Prostate gland (tissue), 2 donors: ENCODE measurements at regions not wholly inside any gene's neighbourhood (a gene's known extent, or its start where the extent isn't known, plus 50 kb on each side); places are given as distances from the start of the nearest gene placed in this dataset.
"Not testable (repeated sequence)": the region's sequence is repeated elsewhere in the genome, so short reads cannot be mapped to it uniquely, and the experiment has no call there.

ENCODE experiments used
- CTCF ChIP-seq, 4 experiments: fragments of 200-600 bp in 2 of 4; fragments of 450-650 bp in 2 of 4; sonication (generic) in 2 of 4; IDR thresholded peaks; 1 replicate in 3 of 4; 2 replicates in 1 of 4; pipeline ENCODE4 v1.5.1; 2016 to 2019; ENCODE audit warnings: antibody characterized with exemption in 4 of 4, mild to moderate bottlenecking in 2 of 4, moderate library complexity in 2 of 4
- POLR2A ChIP-seq: fragments of 450-650 bp; IDR thresholded peaks from one replicate; pipeline ENCODE4 v1.6.1; 2016; ENCODE audit warnings: antibody characterized with exemption, mild to moderate bottlenecking
- POLR2AphosphoS5 ChIP-seq: sonication (generic); formaldehyde crosslinking; IDR thresholded peaks from one replicate; pipeline ENCODE4 v1.6.1; 2017; ENCODE audit warnings: antibody characterized with exemption

DNA sequence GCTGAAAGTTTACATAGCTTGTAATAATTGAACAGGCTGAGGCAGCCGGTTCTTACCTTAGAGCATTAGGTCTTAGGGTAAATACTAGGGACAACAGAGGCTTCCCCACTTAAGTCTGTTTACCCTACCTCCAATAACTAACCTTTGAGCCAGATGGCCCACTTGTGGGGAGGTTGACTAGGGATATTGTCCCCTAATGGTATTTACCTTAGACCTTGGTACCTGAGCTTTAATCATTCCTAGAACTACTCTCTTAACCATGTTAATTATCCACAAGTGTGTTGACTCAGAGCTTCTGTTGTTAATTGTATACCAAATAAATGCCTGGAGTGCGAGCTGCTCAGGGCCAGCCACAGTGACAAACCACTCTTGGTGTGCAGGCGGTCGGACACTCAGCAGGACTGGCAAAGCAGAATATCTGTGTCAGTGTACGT is 299.2 kb downstream of the TRIML1 start:
- TF ChIP-seq CTCF (IDR thresholded peaks at IDR 0.05); POLR2A; POLR2AphosphoS5: not testable (repeated sequence)
